HG02759 (cell line): ENCODE measurements at regions not wholly inside any gene's neighbourhood (a gene's known extent, or its start where the extent isn't known, plus 50 kb on each side); places are given as distances from the start of the nearest gene placed in this dataset.

Source experiments
- ATAC-seq: cut with Tn5 transposase; IDR thresholded peaks from one replicate; pipeline ENCODE4 v1.9.1; 2021; ENCODE audit warnings: mild to moderate bottlenecking, moderate library complexity; ENCODE audit not compliant: unreplicated experiment

GRCh38 chr20:20834008-20834407 is 121.6 kb upstream of the RALGAPA2 start:
- ATAC-seq = no peak

- no peak for ATAC-seq
Measured at GRCh38 chr20:20832715-20833114, 120.3 kb upstream of the RALGAPA2 start.

- ATAC-seq = no peak
Measured at GRCh38 chr20:20831794-20832193, 119.3 kb upstream of the RALGAPA2 start.

- no peak for ATAC-seq
Measured at GRCh38 chr20:20829681-20830080, 117.2 kb upstream of the RALGAPA2 start.

- ATAC-seq = no peak
Measured at GRCh38 chr20:20827992-20828597, 115.7 kb upstream of the RALGAPA2 start.

GRCh38 chr20:20824924-20825584 is 112.6 kb upstream of the RALGAPA2 start:
- ATAC-seq = peak; percentile 75

- ATAC-seq = no peak
Measured at GRCh38 chr20:20823476-20823881, 111.0 kb upstream of the RALGAPA2 start.

GRCh38 chr20:20821484-20822260 is 109.2 kb upstream of the RALGAPA2 start:
- ATAC-seq = no peak

GRCh38 chr20:20820785-20821483 is 108.5 kb upstream of the RALGAPA2 start:
- no peak for ATAC-seq

GRCh38 chr20:20820104-20820503 is 107.7 kb upstream of the RALGAPA2 start:
- no peak for ATAC-seq

GRCh38 chr20:20816969-20817755 is 104.7 kb upstream of the RALGAPA2 start:
- no peak for ATAC-seq

- no peak for ATAC-seq
Measured at GRCh38 chr20:20815711-20816455, 103.4 kb upstream of the RALGAPA2 start.

GRCh38 chr20:20814685-20815084 is 102.2 kb upstream of the RALGAPA2 start:
- no peak for ATAC-seq

- ATAC-seq = no peak
Measured at GRCh38 chr20:20812136-20812535, 99.7 kb upstream of the RALGAPA2 start.

- no peak for ATAC-seq
Measured at GRCh38 chr20:20808016-20808415, 95.6 kb upstream of the RALGAPA2 start.

GRCh38 chr20:20806121-20807095 is 94.0 kb upstream of the RALGAPA2 start:
- no peak for ATAC-seq

- no peak for ATAC-seq
Measured at GRCh38 chr20:20803011-20803410, 90.6 kb upstream of the RALGAPA2 start.

- no peak for ATAC-seq
Measured at GRCh38 chr20:20802328-20802727, 89.9 kb upstream of the RALGAPA2 start.
